ENCODE measurements at regions not wholly inside any gene's neighbourhood (a gene's known extent, or its start where the extent isn't known, plus 50 kb on each side); places are given as distances from the start of the nearest gene placed in this dataset.

DNA sequence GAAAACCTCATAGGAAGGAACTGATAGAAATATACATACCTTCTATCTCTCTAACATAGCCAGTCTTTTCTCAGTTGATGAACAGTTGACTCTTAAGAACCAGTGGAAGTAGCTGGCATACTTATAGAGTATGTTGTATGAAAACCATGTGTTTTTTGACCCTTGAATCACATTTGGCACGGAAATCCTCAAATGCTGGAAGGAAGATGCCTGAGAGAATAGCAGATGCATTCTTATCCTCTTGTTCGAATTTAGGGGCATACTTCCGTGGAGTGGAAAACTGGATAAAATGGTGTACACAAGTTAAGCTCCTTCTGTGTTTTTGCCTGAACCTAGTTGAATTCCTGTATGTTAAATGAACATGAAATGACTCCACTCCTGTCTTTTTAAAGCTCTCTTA, 145.5 kb downstream of the PCDH7 start (continued):
- TF ChIP-seq RAD21 (IDR thresholded peaks at IDR 0.05 in 1 of 2, conservative IDR thresholded peaks at IDR 0.05 in 1 of 2; ENCODE audit: low read depth in 2 of 2, low read length in 2 of 2) = no peak
- TF ChIP-seq, protein P1, sequence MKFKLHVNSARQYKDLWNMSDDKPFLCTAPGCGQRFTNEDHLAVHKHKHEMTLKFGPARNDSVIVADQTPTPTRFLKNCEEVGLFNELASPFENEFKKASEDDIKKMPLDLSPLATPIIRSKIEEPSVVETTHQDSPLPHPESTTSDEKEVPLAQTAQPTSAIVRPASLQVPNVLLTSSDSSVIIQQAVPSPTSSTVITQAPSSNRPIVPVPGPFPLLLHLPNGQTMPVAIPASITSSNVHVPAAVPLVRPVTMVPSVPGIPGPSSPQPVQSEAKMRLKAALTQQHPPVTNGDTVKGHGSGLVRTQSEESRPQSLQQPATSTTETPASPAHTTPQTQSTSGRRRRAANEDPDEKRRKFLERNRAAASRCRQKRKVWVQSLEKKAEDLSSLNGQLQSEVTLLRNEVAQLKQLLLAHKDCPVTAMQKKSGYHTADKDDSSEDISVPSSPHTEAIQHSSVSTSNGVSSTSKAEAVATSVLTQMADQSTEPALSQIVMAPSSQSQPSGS (IDR thresholded peaks at IDR 0.05; ENCODE audit: low read length) = no peak
- TF ChIP-seq SP2 (IDR thresholded peaks at IDR 0.05; ENCODE audit: low read length) = no peak
- TF ChIP-seq POLR2AphosphoS5 (IDR thresholded peaks at IDR 0.05; ENCODE audit: low read depth, low read length) = no peak
- no peak for TF ChIP-seq CBX5 (IDR thresholded peaks at IDR 0.05; ENCODE audit: low read depth, low read length)
